Loucy (cell line): ENCODE measurements at regions not wholly inside any gene's neighbourhood (a gene's known extent, or its start where the extent isn't known, plus 50 kb on each side); places are given as distances from the start of the nearest gene placed in this dataset.
A peak's percentile ranks its signal among the peaks of the same experiment; 100 is the strongest.

Experiments used
- CTCF ChIP-seq: fragments of 200-600 bp; sonication (generic); conservative IDR thresholded peaks from 2 replicates; pipeline ENCODE4 v1.5.1; 2014; ENCODE audit warnings: mild to moderate bottlenecking, antibody characterized with exemption, low read length
- EZH2phosphoT487 ChIP-seq: fragments of 200-600 bp; IDR thresholded peaks from 2 replicates; pipeline ENCODE4 v1.6.1; 2018; ENCODE audit warnings: antibody characterized with exemption, mild to moderate bottlenecking, moderate library complexity, borderline replicate concordance

GRCh38 chr3:69671082-69671952 is 67.9 kb upstream of the MITF start:
- TF ChIP-seq CTCF (peak; percentile 78), EZH2phosphoT487 (no peak)
